ENCODE measurements at regions not wholly inside any gene's neighbourhood (a gene's known extent, or its start where the extent isn't known, plus 50 kb on each side); places are given as distances from the start of the nearest gene placed in this dataset.
"Not testable (repeated sequence)": the region's sequence is repeated elsewhere in the genome, so short reads cannot be mapped to it uniquely, and the experiment has no call there.

- no peak for DNase-seq (ENCODE audit: low read depth in 4 of 4, low spot score in 3 of 4)
Measured at GRCh38 chr1:118578276-118578675, 393.2 kb upstream of the SPAG17 start.

- DNase-seq (ENCODE audit: low read depth in 4 of 4, low spot score in 3 of 4): no peak
Measured at GRCh38 chr1:118575060-118575459, 390.0 kb upstream of the SPAG17 start.

GRCh38 chr1:118564961-118565703 is 380.1 kb upstream of the SPAG17 start:
- no peak for DNase-seq (ENCODE audit: low read depth in 4 of 4, low spot score in 3 of 4)

- no peak for DNase-seq (ENCODE audit: low read depth in 4 of 4, low spot score in 3 of 4)
Measured at GRCh38 chr1:118563981-118564951, 379.2 kb upstream of the SPAG17 start.

GRCh38 chr1:118558933-118559332 is 373.9 kb upstream of the SPAG17 start:
- no peak for DNase-seq (ENCODE audit: low read depth in 4 of 4, low spot score in 3 of 4)

GRCh38 chr1:118556936-118557335 is 371.9 kb upstream of the SPAG17 start:
- DNase-seq (ENCODE audit: low read depth in 4 of 4, low spot score in 3 of 4): no peak

GRCh38 chr1:118555638-118556037 is 370.6 kb upstream of the SPAG17 start:
- no peak for DNase-seq (ENCODE audit: low read depth in 4 of 4, low spot score in 3 of 4)

GRCh38 chr1:118535901-118536300 is 350.9 kb upstream of the SPAG17 start:
- DNase-seq (ENCODE audit: low read depth in 4 of 4, low spot score in 3 of 4): no peak

- not testable (repeated sequence) for DNase-seq (ENCODE audit: low read depth in 4 of 4, low spot score in 3 of 4)
Measured at GRCh38 chr1:118511922-118512321, 326.9 kb upstream of the SPAG17 start.

- DNase-seq (ENCODE audit: low read depth in 4 of 4, low spot score in 3 of 4): no peak
Measured at GRCh38 chr1:118504867-118505266, 319.8 kb upstream of the SPAG17 start.

GRCh38 chr1:118504221-118504644 is 319.2 kb upstream of the SPAG17 start:
- no peak for DNase-seq (ENCODE audit: low read depth in 4 of 4, low spot score in 3 of 4)

- DNase-seq (ENCODE audit: low read depth in 4 of 4, low spot score in 3 of 4): no peak
Measured at GRCh38 chr1:118503752-118504151, 318.7 kb upstream of the SPAG17 start.

- no peak for DNase-seq (ENCODE audit: low read depth in 4 of 4, low spot score in 3 of 4)
Measured at GRCh38 chr1:118494998-118495397, 310.0 kb upstream of the SPAG17 start.

GRCh38 chr1:118488787-118489186 is 303.8 kb upstream of the SPAG17 start:
- no peak for DNase-seq (ENCODE audit: low read depth in 4 of 4, low spot score in 3 of 4)

GRCh38 chr1:118487932-118488331 is 302.9 kb upstream of the SPAG17 start:
- DNase-seq (ENCODE audit: low read depth in 4 of 4, low spot score in 3 of 4): no peak

- no peak for DNase-seq (ENCODE audit: low read depth in 4 of 4, low spot score in 3 of 4)
Measured at GRCh38 chr1:118487091-118487490, 302.1 kb upstream of the SPAG17 start.

GRCh38 chr1:118486199-118486598 is 301.2 kb upstream of the SPAG17 start:
- DNase-seq (ENCODE audit: low read depth in 4 of 4, low spot score in 3 of 4): no peak

- DNase-seq (ENCODE audit: low read depth in 4 of 4, low spot score in 3 of 4): no peak
Measured at GRCh38 chr1:118485757-118486156, 300.7 kb upstream of the SPAG17 start.

- no peak for DNase-seq (ENCODE audit: low read depth in 4 of 4, low spot score in 3 of 4)
Measured at GRCh38 chr1:118484893-118485292, 299.9 kb upstream of the SPAG17 start.

- no peak for DNase-seq (ENCODE audit: low read depth in 4 of 4, low spot score in 3 of 4)
Measured at GRCh38 chr1:118483245-118484006, 298.4 kb upstream of the SPAG17 start.

GRCh38 chr1:118481126-118481525 is 296.1 kb upstream of the SPAG17 start:
- DNase-seq (ENCODE audit: low read depth in 4 of 4, low spot score in 3 of 4): no peak
